ENCODE measurements at regions not wholly inside any gene's neighbourhood (a gene's known extent, or its start where the extent isn't known, plus 50 kb on each side); places are given as distances from the start of the nearest gene placed in this dataset.

DNA sequence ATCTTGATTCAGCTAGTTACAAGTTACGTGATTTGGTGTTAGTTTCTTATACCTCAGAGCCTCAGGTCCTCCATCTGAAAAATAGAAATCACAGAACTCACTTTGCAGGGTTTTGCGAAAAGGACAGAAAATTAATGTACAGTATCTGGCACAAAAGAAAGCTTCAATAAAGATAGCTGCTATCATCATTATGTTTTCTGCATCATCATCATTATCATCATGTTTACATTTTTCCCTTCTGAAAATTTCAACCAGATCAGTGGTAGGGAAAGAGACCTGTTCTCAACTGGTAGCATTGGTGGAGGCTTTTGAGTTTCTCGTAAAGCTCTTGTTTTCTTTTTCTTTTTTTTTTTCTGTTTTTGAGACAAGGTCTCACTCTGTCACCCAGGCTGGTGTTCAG lies 174.7 kb upstream of the PBX1 start:
- Histone ChIP-seq H3K27ac (ENCODE audit: low read length) (no peak overlapping the region), H3K4me1 (ENCODE audit: insufficient read depth, low read length) (no peaks in the 10 kb centered on the region), H3K4me3 (ENCODE audit: low read depth in 1 of 2, low read length in 2 of 2) (no peak overlapping the region)

DNA sequence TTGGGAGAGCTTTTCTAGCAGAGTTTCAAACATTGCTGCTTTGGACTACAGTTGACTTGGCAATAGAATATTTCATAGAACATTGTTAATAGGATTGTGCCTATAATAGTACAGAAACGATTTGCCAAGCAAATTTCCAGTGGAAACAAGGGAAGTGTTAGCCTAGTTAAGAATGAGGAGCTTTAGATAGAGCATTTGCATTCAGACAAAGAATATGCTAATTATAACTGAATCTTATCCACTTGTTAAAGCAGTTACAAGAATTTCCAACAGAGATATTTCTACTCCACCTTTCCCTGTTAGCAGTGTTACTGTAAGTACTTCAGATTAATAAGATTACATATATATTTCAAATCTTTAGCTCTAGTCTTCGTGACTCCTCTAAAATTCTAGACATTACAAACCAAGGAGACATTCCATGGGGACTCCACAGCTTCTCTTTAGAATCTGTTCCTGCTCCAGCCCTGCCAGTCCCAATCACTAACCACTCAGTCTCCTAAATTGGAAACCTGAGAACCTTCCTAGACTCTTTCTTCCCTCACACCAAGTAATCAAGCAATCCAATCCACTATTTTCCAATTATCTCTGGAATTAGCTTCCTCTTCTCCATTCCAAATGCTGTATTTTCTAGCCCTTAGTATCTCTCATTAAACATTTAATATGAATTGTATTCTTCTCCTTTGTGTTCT lies 141.8 kb upstream of the PBX1 start:
- H3K27ac ChIP-seq (ENCODE audit: low read length) = no peak overlapping the region
- no peaks in the 10 kb centered on the region for H3K4me1 ChIP-seq (ENCODE audit: insufficient read depth, low read length)
- DNase-seq (no peak), ATAC-seq (ENCODE audit: insufficient read depth, low read depth) (no peak)
- TF ChIP-seq CTCF (IDR thresholded peaks at IDR 0.05; ENCODE audit: borderline replicate concordance, extremely low read depth, low read length, poor library complexity, severe bottlenecking) = no peak
- TF ChIP-seq EZH2 (IDR thresholded peaks at IDR 0.05; ENCODE audit: borderline replicate concordance, low read depth, low read length, severe bottlenecking) = no peak
- no peaks in the 10 kb centered on the region for H3K79me2 ChIP-seq (ENCODE audit: insufficient read depth, low read length)
- no peak overlapping the region for H3K4me3 ChIP-seq (ENCODE audit: low read depth in 1 of 2, low read length in 2 of 2)
- no peaks in the 10 kb centered on the region for H4K20me1 ChIP-seq (ENCODE audit: insufficient read depth, low read length)
- no peak overlapping the region for H3K9ac ChIP-seq (ENCODE audit: low read depth, low read length)
- no peaks in the 10 kb centered on the region for H3K36me3 ChIP-seq (ENCODE audit: insufficient read depth, low read length)
- H3K27me3 ChIP-seq (ENCODE audit: insufficient read depth, low read length, poor library complexity) = no peaks in the 10 kb centered on the region
- no peak overlapping the region for H2AFZ ChIP-seq (ENCODE audit: low read depth, low read length)
- no peak overlapping the region for H3K4me2 ChIP-seq (ENCODE audit: insufficient read depth, low read length)
- no peaks in the 10 kb centered on the region for H3K9me3 ChIP-seq (ENCODE audit: insufficient read depth, low read length, severe bottlenecking)

More for the DNA sequence above, 174.7 kb upstream of the PBX1 start:
- Histone ChIP-seq H3K36me3 (ENCODE audit: insufficient read depth, low read length) (no peaks in the 10 kb centered on the region), H3K27me3 (ENCODE audit: insufficient read depth, low read length, poor library complexity) (no peaks in the 10 kb centered on the region), H3K9me3 (ENCODE audit: insufficient read depth, low read length, severe bottlenecking) (no peaks in the 10 kb centered on the region), H3K9ac (ENCODE audit: low read depth, low read length) (no peak overlapping the region), H2AFZ (ENCODE audit: low read depth, low read length) (no peak overlapping the region), H3K4me2 (ENCODE audit: insufficient read depth, low read length) (no peak overlapping the region), H3K79me2 (ENCODE audit: insufficient read depth, low read length) (no peaks in the 10 kb centered on the region), H4K20me1 (ENCODE audit: insufficient read depth, low read length) (no peaks in the 10 kb centered on the region)
- no peak for DNase-seq
- TF ChIP-seq CTCF (IDR thresholded peaks at IDR 0.05; ENCODE audit: borderline replicate concordance, extremely low read depth, low read length, poor library complexity, severe bottlenecking) (no peak), EZH2 (IDR thresholded peaks at IDR 0.05; ENCODE audit: borderline replicate concordance, low read depth, low read length, severe bottlenecking) (no peak)
- no peak for ATAC-seq (ENCODE audit: insufficient read depth, low read depth)

- H3K9ac ChIP-seq (ENCODE audit: low read depth, low read length) = no peak overlapping the region
- TF ChIP-seq EZH2 (IDR thresholded peaks at IDR 0.05; ENCODE audit: borderline replicate concordance, low read depth, low read length, severe bottlenecking) = no peak
- no peak overlapping the region for H3K4me2 ChIP-seq (ENCODE audit: insufficient read depth, low read length)
- no peaks in the 10 kb centered on the region for H3K79me2 ChIP-seq (ENCODE audit: insufficient read depth, low read length)
- H3K4me1 ChIP-seq (ENCODE audit: insufficient read depth, low read length) = no peaks in the 10 kb centered on the region
- no peak overlapping the region for H3K4me3 ChIP-seq (ENCODE audit: low read depth in 1 of 2, low read length in 2 of 2)
- no peaks in the 10 kb centered on the region for H3K27me3 ChIP-seq (ENCODE audit: insufficient read depth, low read length, poor library complexity)
- DNase-seq = no peak
- no peak for ATAC-seq (ENCODE audit: insufficient read depth, low read depth)
- no peak overlapping the region for H2AFZ ChIP-seq (ENCODE audit: low read depth, low read length)
- no peaks in the 10 kb centered on the region for H4K20me1 ChIP-seq (ENCODE audit: insufficient read depth, low read length)
- H3K9me3 ChIP-seq (ENCODE audit: insufficient read depth, low read length, severe bottlenecking) = no peaks in the 10 kb centered on the region
- no peak overlapping the region for H3K27ac ChIP-seq (ENCODE audit: low read length)
- no peaks in the 10 kb centered on the region for H3K36me3 ChIP-seq (ENCODE audit: insufficient read depth, low read length)
These were observed 135.8 kb upstream of the PBX1 start for GRCh38 chr1:164423136-164423535.

- Histone ChIP-seq H3K4me3 (ENCODE audit: low read depth in 1 of 2, low read length in 2 of 2) (no peak overlapping the region), H3K36me3 (ENCODE audit: insufficient read depth, low read length) (no peaks in the 10 kb centered on the region), H4K20me1 (ENCODE audit: insufficient read depth, low read length) (no peaks in the 10 kb centered on the region), H3K79me2 (ENCODE audit: insufficient read depth, low read length) (no peaks in the 10 kb centered on the region), H3K9ac (ENCODE audit: low read depth, low read length) (no peak overlapping the region), H3K4me2 (ENCODE audit: insufficient read depth, low read length) (no peak overlapping the region), H2AFZ (ENCODE audit: low read depth, low read length) (no peak overlapping the region), H3K27ac (ENCODE audit: low read length) (no peak overlapping the region), H3K9me3 (ENCODE audit: insufficient read depth, low read length, severe bottlenecking) (no peaks in the 10 kb centered on the region), H3K27me3 (ENCODE audit: insufficient read depth, low read length, poor library complexity) (no peaks in the 10 kb centered on the region), H3K4me1 (ENCODE audit: insufficient read depth, low read length) (no peaks in the 10 kb centered on the region)
- DNase-seq (no peak), ATAC-seq (ENCODE audit: insufficient read depth, low read depth) (no peak)
- no peak for TF ChIP-seq EZH2 (IDR thresholded peaks at IDR 0.05; ENCODE audit: borderline replicate concordance, low read depth, low read length, severe bottlenecking)
- no peak for TF ChIP-seq CTCF (IDR thresholded peaks at IDR 0.05; ENCODE audit: borderline replicate concordance, extremely low read depth, low read length, poor library complexity, severe bottlenecking)
These were observed 125.7 kb upstream of the PBX1 start for GRCh38 chr1:164433141-164433817.
